ENCODE measurements at regions not wholly inside any gene's neighbourhood (a gene's known extent, or its start where the extent isn't known, plus 50 kb on each side); places are given as distances from the start of the nearest gene placed in this dataset.

DNA sequence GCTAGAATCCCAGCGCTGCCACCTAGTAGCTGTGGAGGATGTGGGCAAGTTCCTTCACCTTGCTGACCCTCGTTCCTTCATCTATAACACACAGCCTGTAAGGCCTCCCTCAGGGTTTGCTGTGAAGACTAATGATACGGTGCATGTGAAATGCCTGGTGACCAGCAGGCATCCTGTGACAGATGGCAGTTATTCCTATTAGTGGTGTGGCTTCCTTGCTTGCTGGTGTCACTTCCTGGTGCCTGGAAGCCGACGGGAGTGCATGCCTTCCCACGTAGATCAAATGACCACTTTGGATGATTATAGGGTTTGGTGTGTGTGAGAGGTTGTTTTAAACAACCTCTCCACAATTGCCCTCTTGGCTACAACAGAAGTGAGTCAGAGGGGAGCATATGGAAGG lies 894.9 kb downstream of the VRK1 start:
- Histone ChIP-seq H3K27ac (no peak overlapping the region), H3K4me3 (no peak overlapping the region), H3K9me3 (no peaks in the 10 kb centered on the region), H3K27me3 (no peaks in the 10 kb centered on the region), H3K4me1 (no peaks in the 10 kb centered on the region), H3K36me3 (no peaks in the 10 kb centered on the region)
- TF ChIP-seq, protein P1, sequence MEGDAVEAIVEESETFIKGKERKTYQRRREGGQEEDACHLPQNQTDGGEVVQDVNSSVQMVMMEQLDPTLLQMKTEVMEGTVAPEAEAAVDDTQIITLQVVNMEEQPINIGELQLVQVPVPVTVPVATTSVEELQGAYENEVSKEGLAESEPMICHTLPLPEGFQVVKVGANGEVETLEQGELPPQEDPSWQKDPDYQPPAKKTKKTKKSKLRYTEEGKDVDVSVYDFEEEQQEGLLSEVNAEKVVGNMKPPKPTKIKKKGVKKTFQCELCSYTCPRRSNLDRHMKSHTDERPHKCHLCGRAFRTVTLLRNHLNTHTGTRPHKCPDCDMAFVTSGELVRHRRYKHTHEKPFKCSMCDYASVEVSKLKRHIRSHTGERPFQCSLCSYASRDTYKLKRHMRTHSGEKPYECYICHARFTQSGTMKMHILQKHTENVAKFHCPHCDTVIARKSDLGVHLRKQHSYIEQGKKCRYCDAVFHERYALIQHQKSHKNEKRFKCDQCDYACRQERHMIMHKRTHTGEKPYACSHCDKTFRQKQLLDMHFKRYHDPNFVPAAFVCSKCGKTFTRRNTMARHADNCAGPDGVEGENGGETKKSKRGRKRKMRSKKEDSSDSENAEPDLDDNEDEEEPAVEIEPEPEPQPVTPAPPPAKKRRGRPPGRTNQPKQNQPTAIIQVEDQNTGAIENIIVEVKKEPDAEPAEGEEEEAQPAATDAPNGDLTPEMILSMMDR (IDR thresholded peaks at IDR 0.05): no peak
- TF ChIP-seq EP300 (IDR thresholded peaks at IDR 0.05) (no peak), POLR2A (IDR thresholded peaks at IDR 0.05) (no peak)
- DNase-seq (ENCODE audit: low spot score in 2 of 2): no peak
- WGBS, 2 donors: 60 to 61% methylated on average over 4 to 6 of the region's 6 CpGs

DNA sequence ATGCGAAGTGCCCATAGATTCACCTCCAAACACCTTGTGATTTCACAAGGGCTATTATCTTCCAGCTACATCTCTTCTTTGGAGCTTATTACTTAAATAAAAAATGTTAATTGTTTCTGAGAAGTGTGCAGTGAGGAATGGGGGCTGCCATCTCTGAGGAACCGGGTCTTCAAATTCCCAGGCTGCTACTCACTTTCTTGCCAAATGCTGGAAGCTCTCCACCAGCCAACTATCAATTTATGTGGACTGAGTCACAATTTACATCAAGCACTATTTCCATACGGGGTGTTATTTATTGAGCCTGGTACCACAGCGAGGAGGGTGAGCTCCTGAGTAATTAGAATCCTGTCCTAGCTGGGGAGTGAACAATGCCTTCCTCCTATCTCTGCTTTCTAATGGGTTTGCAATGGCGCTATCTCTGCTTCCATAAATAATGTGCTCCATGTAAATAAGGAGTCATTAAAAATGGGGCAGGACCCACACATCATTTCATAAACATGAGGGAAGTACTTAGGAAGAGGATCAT lies 898.3 kb downstream of the VRK1 start:
- DNase-seq (ENCODE audit: low spot score in 2 of 2): no peak
- Histone ChIP-seq H3K36me3 (no peaks in the 10 kb centered on the region), H3K27me3 (no peaks in the 10 kb centered on the region), H3K27ac (no peak overlapping the region), H3K4me3 (no peak overlapping the region), H3K9me3 (no peaks in the 10 kb centered on the region), H3K4me1 (no peaks in the 10 kb centered on the region)
- TF ChIP-seq EP300 (IDR thresholded peaks at IDR 0.05): no peak
- no peak for TF ChIP-seq POLR2A (IDR thresholded peaks at IDR 0.05)
- TF ChIP-seq, protein P1 (IDR thresholded peaks at IDR 0.05): no peak
- WGBS, 2 donors: 73 to 80% methylated on average over 5 of the region's 5 CpGs

DNA sequence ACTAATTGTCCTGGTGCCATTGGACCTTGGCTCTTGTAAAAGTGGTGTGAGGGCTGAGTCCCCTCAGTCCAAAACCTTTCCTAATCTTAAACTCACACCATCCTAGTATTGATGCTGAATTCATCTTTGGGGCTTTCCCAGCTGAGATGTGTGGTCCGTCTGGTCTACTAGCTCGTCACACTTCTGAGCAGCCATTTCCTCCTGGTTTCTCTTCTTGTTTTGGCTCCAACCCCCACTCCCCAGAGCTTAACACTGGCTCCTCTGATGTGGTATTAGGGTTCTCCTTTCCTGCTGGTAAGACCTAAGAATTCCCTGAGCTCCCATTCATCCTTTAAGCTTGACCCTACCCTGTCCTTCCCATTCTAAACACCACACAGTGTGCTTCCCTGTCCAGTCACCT lies 900.6 kb downstream of the VRK1 start:
- no peak for DNase-seq (ENCODE audit: low spot score in 2 of 2)
- Histone ChIP-seq H3K36me3 (no peaks in the 10 kb centered on the region), H3K4me3 (no peak overlapping the region), H3K9me3 (no peaks in the 10 kb centered on the region), H3K27ac (no peak overlapping the region), H3K27me3 (no peaks in the 10 kb centered on the region), H3K4me1 (no peaks in the 10 kb centered on the region)
- 67 to 73% methylated on average over 2 of the region's 2 CpGs for WGBS, 2 donors
- TF ChIP-seq, protein P1 (IDR thresholded peaks at IDR 0.05): no peak
- TF ChIP-seq POLR2A (IDR thresholded peaks at IDR 0.05) (no peak), EP300 (IDR thresholded peaks at IDR 0.05) (no peak)

DNA sequence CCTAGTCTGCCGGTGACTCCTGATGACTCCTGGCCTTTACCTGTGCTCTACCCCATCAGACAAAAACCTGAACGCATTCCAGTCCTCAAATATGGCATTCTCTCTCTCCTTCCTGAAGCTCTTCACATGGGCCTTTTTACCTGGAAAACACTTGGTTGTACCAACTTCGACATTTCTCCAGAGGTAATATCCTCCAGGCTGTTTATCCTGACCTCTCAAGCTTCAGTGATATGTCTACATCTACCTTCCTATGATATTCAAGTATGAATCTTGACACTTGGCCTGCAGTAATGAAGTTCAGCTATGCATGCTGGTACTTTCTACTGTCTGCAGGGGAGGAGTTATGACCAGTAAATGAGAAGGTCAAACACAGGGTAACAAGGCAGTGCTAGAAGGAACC lies 901.8 kb downstream of the VRK1 start:
- DNase-seq (ENCODE audit: low spot score in 2 of 2): no peak
- 76 to 77% methylated on average over 3 of the region's 3 CpGs for WGBS, 2 donors
- Histone ChIP-seq H3K9me3 (no peaks in the 10 kb centered on the region), H3K27me3 (no peaks in the 10 kb centered on the region), H3K4me3 (no peak overlapping the region), H3K36me3 (no peaks in the 10 kb centered on the region), H3K4me1 (no peaks in the 10 kb centered on the region), H3K27ac (no peak overlapping the region)
- TF ChIP-seq, protein P1 (IDR thresholded peaks at IDR 0.05): no peak
- TF ChIP-seq POLR2A (IDR thresholded peaks at IDR 0.05) (no peak), EP300 (IDR thresholded peaks at IDR 0.05) (no peak)

DNA sequence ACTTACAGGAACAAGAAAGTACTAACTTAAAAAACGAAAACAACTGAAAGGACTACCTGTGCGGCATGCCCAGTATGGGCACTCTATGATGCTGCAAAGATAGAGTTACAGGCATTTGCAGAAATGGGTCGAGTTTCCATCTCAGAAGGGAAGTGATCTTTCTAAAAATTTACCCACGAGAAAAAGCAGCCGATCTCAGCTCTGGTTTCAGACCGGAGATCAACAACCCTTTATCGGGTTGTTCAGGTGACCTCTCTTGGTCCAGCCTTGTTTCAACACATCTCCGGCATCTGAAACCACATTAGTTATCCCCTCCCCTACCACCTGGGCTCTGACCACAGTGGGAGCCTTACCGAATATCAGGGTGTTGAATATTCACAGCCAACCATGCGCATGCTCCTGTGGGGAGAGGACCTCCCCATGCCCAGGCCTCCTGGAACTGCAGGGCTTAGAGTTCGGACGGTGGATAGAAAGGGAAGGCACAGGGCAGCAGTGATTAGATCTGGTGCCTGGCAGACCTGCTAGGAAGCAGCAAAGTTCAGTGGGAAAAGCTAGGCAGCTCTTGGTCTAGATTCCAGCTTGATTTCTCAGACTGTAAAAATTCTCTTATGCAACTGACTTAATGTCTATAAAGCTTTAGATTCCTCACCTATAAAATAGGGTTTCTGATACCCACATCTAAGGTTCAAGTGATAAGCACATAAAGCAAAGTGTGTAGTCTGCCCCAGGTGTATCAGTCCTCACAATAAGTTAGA lies 906.0 kb downstream of the VRK1 start:
- no peak overlapping the region for H3K4me3 ChIP-seq
- H3K9me3 ChIP-seq: no peaks in the 10 kb centered on the region
- no peaks in the 10 kb centered on the region for H3K4me1 ChIP-seq
- no peak for TF ChIP-seq EP300 (IDR thresholded peaks at IDR 0.05)
- H3K36me3 ChIP-seq: no peaks in the 10 kb centered on the region
- no peak overlapping the region for H3K27ac ChIP-seq
- no peak for DNase-seq (ENCODE audit: low spot score in 2 of 2)
- 76 to 82% methylated on average over 11 to 12 of the region's 12 CpGs for WGBS, 2 donors
- H3K27me3 ChIP-seq: no peaks in the 10 kb centered on the region
